Liver (tissue), 8 donors: ENCODE measurements at regions not wholly inside any gene's neighbourhood (a gene's known extent, or its start where the extent isn't known, plus 50 kb on each side); places are given as distances from the start of the nearest gene placed in this dataset.

Experiments used
- DNase-seq: peaks from one replicate; pipeline ENCODE4 v3.0.0-alpha.2; 2017; ENCODE audit warnings: low spot score
- H3K27ac ChIP-seq, 2 donors: one replicate each; pipeline ENCODE4 v1.7.0; 2013; ENCODE audit warnings: inconsistent platforms in 2 of 2, low read length in 2 of 2, control low read depth in 1 of 2, low read depth in 1 of 2, mild to moderate bottlenecking in 1 of 2
- H3K27me3 ChIP-seq, 4 donors: one replicate each; pipeline versions ENCODE4 v1.6.1 to v1.7.0; 2013; ENCODE audit warnings: low read length in 3 of 4, inconsistent platforms in 1 of 4, mild to moderate bottlenecking in 1 of 4, moderate library complexity in 1 of 4; ENCODE audit not compliant: control insufficient read depth in 4 of 4, insufficient read depth in 4 of 4
- H3K36me3 ChIP-seq, 4 donors: one replicate each; pipeline versions ENCODE4 v1.6.1 to v1.7.0; 2013; ENCODE audit warnings: low read length in 3 of 4, mild to moderate bottlenecking in 3 of 4, low read depth in 1 of 4, moderate library complexity in 1 of 4; ENCODE audit not compliant: control insufficient read depth in 4 of 4, insufficient read depth in 3 of 4
- H3K4me1 ChIP-seq, 4 donors: one replicate each; pipeline versions ENCODE4 v1.6.1 to v1.7.0; 2013; ENCODE audit warnings: low read length in 3 of 4, mild to moderate bottlenecking in 3 of 4, moderate library complexity in 1 of 4; ENCODE audit not compliant: control insufficient read depth in 4 of 4, insufficient read depth in 4 of 4
- H3K4me3 ChIP-seq, 3 donors: one replicate each; pipeline versions ENCODE4 v1.6.1 to v1.7.0; 2013; ENCODE audit warnings: low read length in 3 of 3, control low read depth in 1 of 3, low read depth in 1 of 3, mild to moderate bottlenecking in 1 of 3
- H3K9ac ChIP-seq, 2 donors: one replicate each; pipeline ENCODE4 v1.7.0; 2013; ENCODE audit warnings: low read length in 2 of 2, mild to moderate bottlenecking in 2 of 2, moderate library complexity in 2 of 2, control low read depth in 1 of 2, low read depth in 1 of 2
- H3K9me3 ChIP-seq, 4 donors: one replicate each; pipeline versions ENCODE4 v1.6.1 to v1.7.0; 2013; ENCODE audit warnings: low read length in 3 of 4; ENCODE audit not compliant: control insufficient read depth in 4 of 4
- EGR1 ChIP-seq, 2 donors: IDR thresholded peaks; 2 replicates each; pipeline ENCODE4 v1.6.1; 2016 to 2018; ENCODE audit warnings: antibody characterized with exemption in 2 of 2, low read depth in 2 of 2
- FOXA2 ChIP-seq: IDR thresholded peaks from 2 replicates; pipeline ENCODE4 v1.6.1; 2016; ENCODE audit warnings: antibody characterized with exemption
- GABPA ChIP-seq, 2 donors: IDR thresholded peaks in 1 of 2; conservative IDR thresholded peaks in 1 of 2; 2 replicates each; pipeline ENCODE4 v1.6.1; 2016; ENCODE audit warnings: antibody characterized with exemption in 2 of 2, mild to moderate bottlenecking in 1 of 2, moderate library complexity in 1 of 2
- HNF4A ChIP-seq, 2 donors: conservative IDR thresholded peaks; 2 replicates each; pipeline ENCODE4 v1.6.1; 2016; ENCODE audit warnings: antibody characterized with exemption in 2 of 2, mild to moderate bottlenecking in 2 of 2
- HNF4G ChIP-seq: IDR thresholded peaks from 2 replicates; pipeline ENCODE4 v1.6.1; 2016; ENCODE audit warnings: antibody characterized with exemption
- JUND ChIP-seq, 2 donors: IDR thresholded peaks; 2 replicates each; pipeline ENCODE4 v1.6.1; 2016; ENCODE audit warnings: antibody characterized with exemption in 2 of 2
- MAX ChIP-seq: IDR thresholded peaks from 2 replicates; pipeline ENCODE4 v1.6.1; 2016; ENCODE audit warnings: antibody characterized with exemption
- NR2F2 ChIP-seq: IDR thresholded peaks from 2 replicates; pipeline ENCODE4 v1.6.1; 2016; ENCODE audit warnings: antibody characterized with exemption
- RAD21 ChIP-seq, 2 donors: IDR thresholded peaks; 2 replicates each; pipeline ENCODE4 v1.6.1; 2016; ENCODE audit warnings: antibody characterized with exemption in 2 of 2, mild to moderate bottlenecking in 2 of 2
- RXRA ChIP-seq, 2 donors: IDR thresholded peaks; 2 replicates each; pipeline ENCODE4 v1.6.1; 2017 to 2018; ENCODE audit warnings: antibody characterized with exemption in 2 of 2, mild to moderate bottlenecking in 1 of 2
- SP1 ChIP-seq: IDR thresholded peaks from 2 replicates; pipeline ENCODE4 v1.6.1; 2018; ENCODE audit warnings: antibody characterized with exemption, mild to moderate bottlenecking
- TAF1 ChIP-seq: conservative IDR thresholded peaks from 2 replicates; pipeline ENCODE4 v1.6.1; 2016; ENCODE audit warnings: antibody characterized with exemption, mild to moderate bottlenecking
- YY1 ChIP-seq: IDR thresholded peaks from 2 replicates; pipeline ENCODE4 v1.6.1; 2016; ENCODE audit warnings: antibody characterized with exemption, mild to moderate bottlenecking
- WGBS: extraction: QIAGEN DNeasy Blood & Tissue Kit; methylation state at CpG from one replicate; pipeline ENCODE4 v1.1.7; 2013; 5-methylcytosine and 5-hydroxymethylcytosine counted together
- TF ChIP-seq, protein P1 (sequence below): IDR thresholded peaks from 2 replicates; pipeline ENCODE4 v1.6.1; 2016; ENCODE audit warnings: antibody characterized with exemption
- TF ChIP-seq, protein P2 (sequence below): fragments of 150-350 bp; IDR thresholded peaks from 2 replicates; pipeline ENCODE4 v1.5.1; 2017; ENCODE audit warnings: improper control_type of control experiment, low read depth, low read length; ENCODE audit not compliant: missing input control
- TF ChIP-seq, protein P3 (sequence below): IDR thresholded peaks from 2 replicates; pipeline ENCODE4 v1.6.1; 2016; ENCODE audit warnings: antibody characterized with exemption, mild to moderate bottlenecking
- TF ChIP-seq, protein P4 (sequence below): IDR thresholded peaks from 2 replicates; pipeline ENCODE4 v1.6.1; 2016; ENCODE audit warnings: antibody characterized with exemption
- donor health status: healthy.
- donor health status: healthy.
- donor health status: healthy.
- donor health status: healthy.
- donor health status: healthy.

DNA sequence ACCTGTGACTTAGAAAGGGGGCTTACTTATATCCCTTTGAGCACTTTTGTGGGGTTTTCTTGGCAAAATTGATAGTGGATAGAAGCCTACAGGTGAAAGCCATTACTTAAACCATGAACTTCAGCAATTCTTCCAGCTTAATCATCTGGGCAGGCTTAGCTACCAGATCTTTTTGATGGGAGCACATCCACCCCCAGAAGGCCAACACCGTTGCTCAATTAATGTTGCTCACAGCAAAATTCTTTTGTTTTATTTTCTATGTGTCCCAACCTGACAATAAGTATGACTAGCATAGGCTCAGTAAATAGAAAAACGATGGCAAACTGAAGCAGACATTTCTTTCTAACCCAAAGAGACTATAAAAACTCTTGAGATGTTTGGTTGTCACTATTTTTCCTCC is 269.4 kb upstream of the TCF4 start:
- Histone ChIP-seq H3K36me3 (no peaks in the 10 kb centered on the region), H3K27me3 (no peaks in the 10 kb centered on the region), H3K9ac (no peak overlapping the region), H3K4me1 (no peaks in the 10 kb centered on the region), H3K4me3 (no peak overlapping the region), H3K9me3 (no peaks in the 10 kb centered on the region), H3K27ac (no peak overlapping the region)
- DNase-seq, result no peak
- TF ChIP-seq EGR1 (IDR thresholded peaks at IDR 0.05; ENCODE audit: low read depth in 2 of 2) (no peak), JUND (IDR thresholded peaks at IDR 0.05) (no peak), YY1 (no peak), TAF1 (no peak), HNF4G (no peak)
- TF ChIP-seq, protein P1, sequence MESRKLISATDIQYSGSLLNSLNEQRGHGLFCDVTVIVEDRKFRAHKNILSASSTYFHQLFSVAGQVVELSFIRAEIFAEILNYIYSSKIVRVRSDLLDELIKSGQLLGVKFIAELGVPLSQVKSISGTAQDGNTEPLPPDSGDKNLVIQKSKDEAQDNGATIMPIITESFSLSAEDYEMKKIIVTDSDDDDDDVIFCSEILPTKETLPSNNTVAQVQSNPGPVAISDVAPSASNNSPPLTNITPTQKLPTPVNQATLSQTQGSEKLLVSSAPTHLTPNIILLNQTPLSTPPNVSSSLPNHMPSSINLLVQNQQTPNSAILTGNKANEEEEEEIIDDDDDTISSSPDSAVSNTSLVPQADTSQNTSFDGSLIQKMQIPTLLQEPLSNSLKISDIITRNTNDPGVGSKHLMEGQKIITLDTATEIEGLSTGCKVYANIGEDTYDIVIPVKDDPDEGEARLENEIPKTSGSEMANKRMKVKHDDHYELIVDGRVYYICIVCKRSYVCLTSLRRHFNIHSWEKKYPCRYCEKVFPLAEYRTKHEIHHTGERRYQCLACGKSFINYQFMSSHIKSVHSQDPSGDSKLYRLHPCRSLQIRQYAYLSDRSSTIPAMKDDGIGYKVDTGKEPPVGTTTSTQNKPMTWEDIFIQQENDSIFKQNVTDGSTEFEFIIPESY, result no peak
- TF ChIP-seq, protein P2, sequence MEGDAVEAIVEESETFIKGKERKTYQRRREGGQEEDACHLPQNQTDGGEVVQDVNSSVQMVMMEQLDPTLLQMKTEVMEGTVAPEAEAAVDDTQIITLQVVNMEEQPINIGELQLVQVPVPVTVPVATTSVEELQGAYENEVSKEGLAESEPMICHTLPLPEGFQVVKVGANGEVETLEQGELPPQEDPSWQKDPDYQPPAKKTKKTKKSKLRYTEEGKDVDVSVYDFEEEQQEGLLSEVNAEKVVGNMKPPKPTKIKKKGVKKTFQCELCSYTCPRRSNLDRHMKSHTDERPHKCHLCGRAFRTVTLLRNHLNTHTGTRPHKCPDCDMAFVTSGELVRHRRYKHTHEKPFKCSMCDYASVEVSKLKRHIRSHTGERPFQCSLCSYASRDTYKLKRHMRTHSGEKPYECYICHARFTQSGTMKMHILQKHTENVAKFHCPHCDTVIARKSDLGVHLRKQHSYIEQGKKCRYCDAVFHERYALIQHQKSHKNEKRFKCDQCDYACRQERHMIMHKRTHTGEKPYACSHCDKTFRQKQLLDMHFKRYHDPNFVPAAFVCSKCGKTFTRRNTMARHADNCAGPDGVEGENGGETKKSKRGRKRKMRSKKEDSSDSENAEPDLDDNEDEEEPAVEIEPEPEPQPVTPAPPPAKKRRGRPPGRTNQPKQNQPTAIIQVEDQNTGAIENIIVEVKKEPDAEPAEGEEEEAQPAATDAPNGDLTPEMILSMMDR, result no peak
- 77% methylated on average over 2 of the region's 2 CpGs for WGBS

DNA sequence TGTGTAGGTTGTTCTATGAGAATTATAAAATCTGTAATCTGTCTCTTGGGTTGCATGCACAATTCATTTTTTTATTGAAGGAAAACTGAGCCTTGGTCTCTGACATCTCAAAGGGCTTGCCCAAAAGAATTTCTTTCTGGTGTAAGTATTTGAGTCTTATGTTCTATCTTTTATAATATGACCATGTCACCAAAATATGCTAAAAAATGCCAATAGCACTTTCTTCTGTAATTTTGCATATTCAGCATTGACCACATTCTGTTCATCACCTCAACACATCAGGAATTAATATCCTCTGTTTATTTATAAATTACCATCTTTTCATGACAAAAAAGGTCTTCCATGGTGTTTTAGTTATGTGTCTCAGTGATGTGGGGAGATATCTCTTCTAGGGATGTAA is 268.7 kb upstream of the TCF4 start:
- H3K36me3 ChIP-seq, result no peaks in the 10 kb centered on the region
- no peaks in the 10 kb centered on the region for H3K27me3 ChIP-seq
- H3K4me1 ChIP-seq, result no peaks in the 10 kb centered on the region
- H3K9me3 ChIP-seq, result no peaks in the 10 kb centered on the region
- H3K9ac ChIP-seq, result no peak overlapping the region
- H3K27ac ChIP-seq, result no peak overlapping the region
- no peak for DNase-seq
- no peak overlapping the region for H3K4me3 ChIP-seq
- TF ChIP-seq NR2F2 (no peak), MAX (no peak), FOXA2 (no peak), HNF4A (conservative IDR thresholded peaks at IDR 0.05) (no peak), GABPA (IDR thresholded peaks at IDR 0.05 in 1 of 2, conservative IDR thresholded peaks at IDR 0.05 in 1 of 2) (no peak), RAD21 (IDR thresholded peaks at IDR 0.05) (no peak), RXRA (IDR thresholded peaks at IDR 0.05) (no peak), TAF1 (no peak), SP1 (no peak), EGR1 (IDR thresholded peaks at IDR 0.05; ENCODE audit: low read depth in 2 of 2) (no peak)
- TF ChIP-seq, protein P1, result no peak
- TF ChIP-seq, protein P3, sequence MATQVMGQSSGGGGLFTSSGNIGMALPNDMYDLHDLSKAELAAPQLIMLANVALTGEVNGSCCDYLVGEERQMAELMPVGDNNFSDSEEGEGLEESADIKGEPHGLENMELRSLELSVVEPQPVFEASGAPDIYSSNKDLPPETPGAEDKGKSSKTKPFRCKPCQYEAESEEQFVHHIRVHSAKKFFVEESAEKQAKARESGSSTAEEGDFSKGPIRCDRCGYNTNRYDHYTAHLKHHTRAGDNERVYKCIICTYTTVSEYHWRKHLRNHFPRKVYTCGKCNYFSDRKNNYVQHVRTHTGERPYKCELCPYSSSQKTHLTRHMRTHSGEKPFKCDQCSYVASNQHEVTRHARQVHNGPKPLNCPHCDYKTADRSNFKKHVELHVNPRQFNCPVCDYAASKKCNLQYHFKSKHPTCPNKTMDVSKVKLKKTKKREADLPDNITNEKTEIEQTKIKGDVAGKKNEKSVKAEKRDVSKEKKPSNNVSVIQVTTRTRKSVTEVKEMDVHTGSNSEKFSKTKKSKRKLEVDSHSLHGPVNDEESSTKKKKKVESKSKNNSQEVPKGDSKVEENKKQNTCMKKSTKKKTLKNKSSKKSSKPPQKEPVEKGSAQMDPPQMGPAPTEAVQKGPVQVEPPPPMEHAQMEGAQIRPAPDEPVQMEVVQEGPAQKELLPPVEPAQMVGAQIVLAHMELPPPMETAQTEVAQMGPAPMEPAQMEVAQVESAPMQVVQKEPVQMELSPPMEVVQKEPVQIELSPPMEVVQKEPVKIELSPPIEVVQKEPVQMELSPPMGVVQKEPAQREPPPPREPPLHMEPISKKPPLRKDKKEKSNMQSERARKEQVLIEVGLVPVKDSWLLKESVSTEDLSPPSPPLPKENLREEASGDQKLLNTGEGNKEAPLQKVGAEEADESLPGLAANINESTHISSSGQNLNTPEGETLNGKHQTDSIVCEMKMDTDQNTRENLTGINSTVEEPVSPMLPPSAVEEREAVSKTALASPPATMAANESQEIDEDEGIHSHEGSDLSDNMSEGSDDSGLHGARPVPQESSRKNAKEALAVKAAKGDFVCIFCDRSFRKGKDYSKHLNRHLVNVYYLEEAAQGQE, result no peak
- TF ChIP-seq, protein P2, result no peak
- TF ChIP-seq, protein P4, sequence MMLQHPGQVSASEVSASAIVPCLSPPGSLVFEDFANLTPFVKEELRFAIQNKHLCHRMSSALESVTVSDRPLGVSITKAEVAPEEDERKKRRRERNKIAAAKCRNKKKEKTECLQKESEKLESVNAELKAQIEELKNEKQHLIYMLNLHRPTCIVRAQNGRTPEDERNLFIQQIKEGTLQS, result no peak
